SU-DHL-6 (cell line): ENCODE measurements at regions not wholly inside any gene's neighbourhood (a gene's known extent, or its start where the extent isn't known, plus 50 kb on each side); places are given as distances from the start of the nearest gene placed in this dataset.
"Not testable (repeated sequence)": the region's sequence is repeated elsewhere in the genome, so short reads cannot be mapped to it uniquely, and the experiment has no call there.

Source experiments
- CTCF ChIP-seq: fragments of 200-600 bp; sonication (generic); IDR thresholded peaks from one replicate; pipeline ENCODE4 v1.5.1; 2017; ENCODE audit warnings: antibody characterized with exemption, mild to moderate bottlenecking, low read length, moderate library complexity; ENCODE audit not compliant: insufficient read depth, poor library complexity, severe bottlenecking
- EZH2phosphoT487 ChIP-seq: fragments of 200-600 bp; sonication (generic), shearing (Covaris generic); conservative IDR thresholded peaks from 2 replicates; pipeline ENCODE4 v1.6.1; 2018; ENCODE audit warnings: mild to moderate bottlenecking, antibody characterized with exemption, low read length, moderate library complexity, mixed read lengths

GRCh38 chr4:174175836-174176235, 107.6 kb downstream of the FBXO8 start:
- TF ChIP-seq CTCF, EZH2phosphoT487: not testable (repeated sequence)
